Stimulated activated memory B cell treated with anti-CD40 and anti-IgM and Interleukin-4, amounts not matched to agents 10 μg/mL and 1 μg/mL and 100 μg/mL, for 72 hours (primary cell): ENCODE measurements at regions not wholly inside any gene's neighbourhood (a gene's known extent, or its start where the extent isn't known, plus 50 kb on each side); places are given as distances from the start of the nearest gene placed in this dataset.

Experiments
- ATAC-seq: fragments of 150-1000 bp; cut with Tn5 transposase; 2 replicates; pipeline ENCODE4 v1.10.0; 2021
- H3K27ac Mint-ChIP-seq: one replicate; pipeline ENCODE4 v1.8.0; 2022; ENCODE audit warnings: mild to moderate bottlenecking, mixed read lengths
- H3K27me3 Mint-ChIP-seq: one replicate; pipeline ENCODE4 v1.8.0; 2022; ENCODE audit warnings: mixed read lengths
- H3K36me3 Mint-ChIP-seq: one replicate; pipeline ENCODE4 v1.8.0; 2022; ENCODE audit warnings: mixed read lengths
- H3K4me1 Mint-ChIP-seq: one replicate; pipeline ENCODE4 v1.8.0; 2022; ENCODE audit warnings: mixed read lengths
- H3K4me3 Mint-ChIP-seq: one replicate; pipeline ENCODE4 v1.8.0; 2022; ENCODE audit warnings: mild to moderate bottlenecking, moderate library complexity, mixed read lengths
- H3K9me3 Mint-ChIP-seq: one replicate; pipeline ENCODE4 v1.8.0; 2022; ENCODE audit warnings: mixed read lengths

- no peaks in the 10 kb centered on the region for H3K9me3 Mint-ChIP-seq
- H3K27me3 Mint-ChIP-seq: no peaks in the 10 kb centered on the region
- no peak overlapping the region for H3K4me3 Mint-ChIP-seq
- H3K36me3 Mint-ChIP-seq: no peaks in the 10 kb centered on the region
- H3K4me1 Mint-ChIP-seq: no peaks in the 10 kb centered on the region
- no peak overlapping the region for H3K27ac Mint-ChIP-seq
- peak; percentile 24 for ATAC-seq
Measured at GRCh38 chr5:114561415-114561814, 199.5 kb downstream of the KCNN2 start.
